Neural cell (in vitro differentiated cells): ENCODE measurements at regions not wholly inside any gene's neighbourhood (a gene's known extent, or its start where the extent isn't known, plus 50 kb on each side); places are given as distances from the start of the nearest gene placed in this dataset.

Source experiments
- H2AFZ ChIP-seq: fragments of 200-600, 300-800 bp; sonication (generic), shearing (Covaris generic); 2 replicates; pipeline ENCODE4 v1.6.0; 2014; ENCODE audit warnings: low read depth, mild to moderate bottlenecking, antibody characterized with exemption, low read length, moderate library complexity
- H3F3A ChIP-seq: fragments of 200-600 bp; shearing (Covaris generic); 2 replicates; pipeline ENCODE4 v1.6.1; 2016; ENCODE audit warnings: mild to moderate bottlenecking, moderate library complexity, mixed read lengths, antibody characterized with exemption, low read length; ENCODE audit not compliant: insufficient read depth, poor library complexity, severe bottlenecking
- H3K27ac ChIP-seq: fragments of 200-600, 300-800 bp; sonication (generic), shearing (Covaris generic); 2 replicates; pipeline ENCODE4 v1.5.1; 2014; ENCODE audit warnings: mild to moderate bottlenecking, low read length, moderate library complexity
- H3K27me3 ChIP-seq: fragments of 300-800, 200-600 bp; sonication (generic), shearing (Covaris generic); 2 replicates; pipeline ENCODE4 v1.6.0; 2014; ENCODE audit warnings: mild to moderate bottlenecking, low read depth, low read length, moderate library complexity; ENCODE audit not compliant: insufficient read depth
- H3K36me3 ChIP-seq: fragments of 300-800, 200-600 bp; sonication (generic), shearing (Covaris generic); 2 replicates; pipeline ENCODE4 v1.5.1; 2014; ENCODE audit warnings: mild to moderate bottlenecking, antibody characterized with exemption, low read length, moderate library complexity; ENCODE audit not compliant: insufficient read depth
- H3K4me2 ChIP-seq: fragments of 300-800, 200-600 bp; sonication (generic), shearing (Covaris generic); 2 replicates; pipeline ENCODE4 v1.6.0; 2014; ENCODE audit warnings: mild to moderate bottlenecking, low read length
- H3K4me3 ChIP-seq: fragments of 300-800, 200-600 bp; sonication (generic), shearing (Covaris generic); 2 replicates; pipeline ENCODE4 v1.5.1; 2014; ENCODE audit warnings: mild to moderate bottlenecking, low read length, moderate library complexity
- H3K79me2 ChIP-seq: fragments of 200-600 bp; shearing (Covaris generic); replicated peaks from 2 replicates; pipeline ENCODE4 v1.6.0; 2014; ENCODE audit warnings: mild to moderate bottlenecking, low read length, moderate library complexity; ENCODE audit not compliant: insufficient read depth
- H3K9ac ChIP-seq: fragments of 300-800, 200-600 bp; sonication (generic), shearing (Covaris generic); 2 replicates; pipeline ENCODE4 v1.6.1; 2016; ENCODE audit warnings: mild to moderate bottlenecking, low read length, mixed read lengths
- H3K9me2 ChIP-seq: fragments of 200-600 bp; shearing (Covaris generic); 2 replicates; pipeline ENCODE4 v1.6.1; 2016; ENCODE audit warnings: mild to moderate bottlenecking, low read length, mixed read lengths; ENCODE audit not compliant: insufficient read depth
- H3K9me3 ChIP-seq: fragments of 200-600, 300-800 bp; sonication (generic), shearing (Covaris generic); 2 replicates; pipeline ENCODE4 v1.6.1; 2016; ENCODE audit warnings: mild to moderate bottlenecking, mixed run types, low read length, moderate library complexity, mixed read lengths
- H4K20me1 ChIP-seq: fragments of 200-600 bp; shearing (Covaris generic); 2 replicates; pipeline ENCODE4 v1.6.1; 2016; ENCODE audit warnings: mild to moderate bottlenecking, mixed run types; ENCODE audit not compliant: insufficient read depth
- CTCF ChIP-seq: fragments of 450-650 bp; IDR thresholded peaks from 2 replicates; pipeline ENCODE4 v1.5.1; 2014; ENCODE audit warnings: antibody characterized with exemption, mild to moderate bottlenecking, moderate library complexity; ENCODE audit not compliant: poor library complexity, severe bottlenecking
- EP300 ChIP-seq: fragments of 450-650 bp; conservative IDR thresholded peaks from 2 replicates; pipeline ENCODE4 v1.6.1; 2014; ENCODE audit warnings: antibody characterized with exemption, mild to moderate bottlenecking, moderate library complexity; ENCODE audit not compliant: poor library complexity, severe bottlenecking
- EZH2 ChIP-seq: fragments of 200-600, 300-800 bp; shearing (Covaris generic), sonication (generic); IDR thresholded peaks from 2 replicates; pipeline ENCODE4 v1.6.1; 2014; ENCODE audit warnings: antibody characterized with exemption, low read length, borderline replicate concordance, mild to moderate bottlenecking; ENCODE audit not compliant: insufficient read depth, poor library complexity, severe bottlenecking
- MXI1 ChIP-seq: fragments of 450-650 bp; conservative IDR thresholded peaks from 2 replicates; pipeline ENCODE4 v1.6.1; 2014; ENCODE audit warnings: antibody characterized with exemption, mild to moderate bottlenecking; ENCODE audit not compliant: poor library complexity, severe bottlenecking
- POLR2AphosphoS5 ChIP-seq: IDR thresholded peaks from 2 replicates; pipeline ENCODE4 v1.6.1; 2012
- RAD21 ChIP-seq: fragments of 450-650 bp; conservative IDR thresholded peaks from 2 replicates; pipeline ENCODE4 v1.6.1; 2014; ENCODE audit warnings: antibody characterized with exemption, mild to moderate bottlenecking, moderate library complexity
- REST ChIP-seq: IDR thresholded peaks from 2 replicates; pipeline ENCODE4 v1.6.1; 2012; ENCODE audit warnings: borderline replicate concordance
- SMC3 ChIP-seq: fragments of 450-650 bp; conservative IDR thresholded peaks from 2 replicates; pipeline ENCODE4 v1.6.1; 2014; ENCODE audit warnings: antibody characterized with exemption, mild to moderate bottlenecking, moderate library complexity; ENCODE audit not compliant: poor library complexity
- TAF1 ChIP-seq: IDR thresholded peaks from 2 replicates; pipeline ENCODE4 v1.6.1; 2012; ENCODE audit warnings: low read depth

DNA sequence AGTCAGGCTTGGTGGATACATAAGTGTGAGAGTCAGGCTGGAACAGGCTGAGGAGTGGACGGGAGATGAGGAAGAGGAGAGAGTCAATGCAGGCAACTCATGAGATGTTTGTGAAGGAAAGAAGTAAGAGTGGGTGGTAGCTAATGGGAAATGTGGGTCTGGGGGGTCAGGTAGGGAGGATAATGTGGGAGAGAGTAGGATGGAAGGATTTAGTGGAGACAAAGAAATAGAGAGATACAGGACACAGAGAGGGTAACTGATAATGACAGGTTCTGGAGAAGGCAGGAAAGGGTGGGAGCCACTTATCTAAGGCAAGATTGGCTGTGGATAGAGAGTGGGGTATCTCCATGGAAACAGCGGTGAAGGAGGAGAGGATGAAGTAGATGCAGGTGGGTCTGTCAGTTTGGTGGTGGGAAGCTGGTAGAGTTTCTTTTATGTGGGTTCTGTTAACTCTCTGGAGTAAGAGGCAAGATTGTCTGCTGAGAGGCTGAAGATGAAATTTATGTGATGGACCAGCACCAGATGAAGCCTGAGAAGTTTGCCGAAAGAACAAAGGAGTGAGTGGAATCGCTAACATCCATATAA is 190.6 kb upstream of the SPRED2 start:
- H2AFZ ChIP-seq, result no peak overlapping the region
- TF ChIP-seq SMC3 (no peak), EZH2 (no peak), POLR2AphosphoS5 (no peak), CTCF (no peak), TAF1 (no peak), RAD21 (no peak), MXI1 (no peak), EP300 (no peak)
- no peak overlapping the region for H3K4me2 ChIP-seq
- H3K36me3 ChIP-seq, result no peaks in the 10 kb centered on the region
- no peak overlapping the region for H3K9ac ChIP-seq
- H3K9me3 ChIP-seq, result no peaks in the 10 kb centered on the region
- H3K27me3 ChIP-seq, result no peaks in the 10 kb centered on the region
- H3K27ac ChIP-seq, result no peak overlapping the region
- no peaks in the 10 kb centered on the region for H4K20me1 ChIP-seq
- H3F3A ChIP-seq, result no peaks in the 10 kb centered on the region
- no peak overlapping the region for H3K4me3 ChIP-seq
- H3K79me2 ChIP-seq, result no peaks in the 10 kb centered on the region
- no peaks in the 10 kb centered on the region for H3K9me2 ChIP-seq

DNA sequence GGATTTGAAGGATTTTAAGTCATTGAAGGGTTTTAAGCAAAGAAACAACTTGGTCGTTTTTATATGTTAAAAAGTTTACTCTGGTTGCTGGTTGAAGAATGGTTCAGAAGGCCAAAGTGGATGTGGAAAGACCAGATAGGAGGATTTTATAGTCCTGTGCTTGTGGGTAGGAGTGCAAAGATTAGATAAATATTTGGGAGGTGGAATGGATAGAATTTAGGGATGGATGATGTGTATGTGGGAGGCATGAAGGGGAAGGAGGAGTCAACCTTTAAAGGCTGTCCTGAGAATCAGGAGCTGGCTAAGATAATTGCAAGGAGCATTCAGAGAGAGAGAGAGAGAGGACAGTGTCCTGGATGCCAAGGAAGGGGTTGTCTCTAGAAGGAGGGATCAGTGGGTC is 190.1 kb upstream of the SPRED2 start:
- Histone ChIP-seq H3K79me2 (no peaks in the 10 kb centered on the region), H4K20me1 (no peaks in the 10 kb centered on the region), H3K27me3 (no peaks in the 10 kb centered on the region)

More for the DNA sequence above, 190.1 kb upstream of the SPRED2 start:
- no peak overlapping the region for H3K4me3 ChIP-seq
- H3K27ac ChIP-seq, result no peak overlapping the region
- H3K9ac ChIP-seq, result no peak overlapping the region
- H3F3A ChIP-seq, result no peaks in the 10 kb centered on the region
- no peak overlapping the region for H3K4me2 ChIP-seq
- H3K36me3 ChIP-seq, result no peaks in the 10 kb centered on the region
- TF ChIP-seq CTCF (no peak), MXI1 (no peak), EZH2 (no peak), RAD21 (no peak), EP300 (no peak), SMC3 (no peak), POLR2AphosphoS5 (no peak), TAF1 (no peak), REST (no peak)
- H3K9me3 ChIP-seq, result no peaks in the 10 kb centered on the region
- no peak overlapping the region for H2AFZ ChIP-seq
- no peaks in the 10 kb centered on the region for H3K9me2 ChIP-seq
